HepG2 (cell line): ENCODE measurements at regions not wholly inside any gene's neighbourhood (a gene's known extent, or its start where the extent isn't known, plus 50 kb on each side); places are given as distances from the start of the nearest gene placed in this dataset.

ENCODE experiments used
- ATAC-seq: fragments of 200-7000 bp; cut with Tn5 transposase; 3 replicates; pipeline ENCODE4 v1.9.1; 2020; ENCODE audit warnings: mild to moderate bottlenecking, moderate library complexity
- BruUV-seq: library from RNA; stranded (reverse); fragments of 400-500 nt; replicated peaks from 2 replicates; lab custom pipeline; 2021; lab: Mats Ljungman, UMichigan
- CTCF ChIA-PET: fragments of 300-600 bp; formaldehyde crosslinking; extraction: SDS; loops from one replicate; lab custom pipeline; 2021; ENCODE audit warnings: low total read pairs, inconsistent platforms, low intra/inter-chr PET ratio; lab: Yijun Ruan, JAX
- POLR2A ChIA-PET: fragments of 350-600 bp; sonication (Branson Sonifier 250); formaldehyde crosslinking; loops from one replicate; lab custom pipeline; 2020; ENCODE audit warnings: antibody characterized with exemption, inconsistent platforms; lab: Yijun Ruan, JAX
- DNase-seq: peaks from one replicate; pipeline ENCODE4 v3.0.0-alpha.2; 2015; ENCODE audit warnings: low spot score
- FAIRE-seq: peaks from 3 replicates; lab custom pipeline; 2011; peaks lifted over from hg19 to GRCh38; lab: Jason Lieb, UNC
- H2AFZ ChIP-seq: one replicate; pipeline ENCODE4 v1.6.1; 2011; ENCODE audit warnings: low read length, inconsistent platforms
- H3K27ac ChIP-seq: fragments of 300-600 bp; 3 replicates; pipeline ENCODE4 v1.8.0; 2011; ENCODE audit warnings: mixed run types, mild to moderate bottlenecking, mixed read lengths, low read length, inconsistent platforms; ENCODE audit not compliant: insufficient read depth; ENCODE audit errors: extremely low read length
- H3K27me3 ChIP-seq, 2 experiments: fragments of 200-600 bp in 1 of 2; 2 replicates in 1 of 2; 3 replicates in 1 of 2; pipeline versions ENCODE4 v1.6.0 to v1.8.0; 2011; ENCODE audit warnings: low read length in 2 of 2, mild to moderate bottlenecking in 2 of 2, moderate library complexity in 2 of 2, inconsistent platforms in 1 of 2; ENCODE audit not compliant: insufficient read depth in 2 of 2, control insufficient read depth in 1 of 2
- H3K36me3 ChIP-seq, 2 experiments: fragments of 200-600 bp in 1 of 2; replicated peaks in 1 of 2; 2 replicates in 1 of 2; 3 replicates in 1 of 2; pipeline versions ENCODE4 v1.5.1 to v1.8.0; 2011; ENCODE audit warnings: low read length in 2 of 2, inconsistent platforms in 1 of 2; ENCODE audit not compliant: insufficient read depth in 2 of 2, control insufficient read depth in 1 of 2
- H3K4me1 ChIP-seq: 2 replicates; pipeline ENCODE4 v1.5.1; 2012; ENCODE audit warnings: low read length, inconsistent platforms; ENCODE audit not compliant: insufficient read depth
- H3K4me2 ChIP-seq: 2 replicates; pipeline ENCODE4 v1.6.0; 2011; ENCODE audit warnings: low read depth, low read length, inconsistent platforms
- H3K4me3 ChIP-seq, 3 experiments: fragments of 200-600 bp in 1 of 3; sonication (generic), shearing (Covaris generic) in 1 of 3; replicated peaks in 1 of 3; 2 replicates each; pipeline ENCODE4 v1.5.1; 2011 to 2016; ENCODE audit warnings: low read length in 3 of 3, inconsistent platforms in 2 of 3, low read depth in 2 of 3, mild to moderate bottlenecking in 2 of 3, control low read depth in 1 of 3, mixed read lengths in 1 of 3; ENCODE audit not compliant: insufficient read depth in 1 of 3
- H3K79me2 ChIP-seq: one replicate; pipeline ENCODE4 v1.6.1; 2011; ENCODE audit warnings: low read length, inconsistent platforms; ENCODE audit not compliant: insufficient read depth
- H3K9ac ChIP-seq: 2 replicates; pipeline ENCODE4 v1.6.0; 2011; ENCODE audit warnings: mild to moderate bottlenecking, low read depth, low read length, inconsistent platforms; ENCODE audit not compliant: insufficient read depth
- H3K9me3 ChIP-seq: 2 replicates; pipeline ENCODE4 v1.5.1; 2012; ENCODE audit warnings: mild to moderate bottlenecking, low read length
- H4K20me1 ChIP-seq: 2 replicates; pipeline ENCODE4 v1.6.0; 2011; ENCODE audit warnings: inconsistent platforms, mild to moderate bottlenecking, low read length, moderate library complexity; ENCODE audit not compliant: insufficient read depth
- GRHL1 ChIP-seq: sonication (generic); formaldehyde crosslinking; conservative IDR thresholded peaks from 2 replicates; pipeline ENCODE4 v1.8.0; 2022; ENCODE audit warnings: missing genetic modification reagents
- HOXA9 ChIP-seq: sonication (generic); formaldehyde crosslinking; IDR thresholded peaks from 2 replicates; pipeline ENCODE4 v1.8.1; 2022; ENCODE audit warnings: missing genetic modification reagents, mild to moderate bottlenecking, moderate library complexity, borderline replicate concordance
- MAFF ChIP-seq: IDR thresholded peaks from 2 replicates; pipeline ENCODE4 v1.6.1; 2011; ENCODE audit warnings: low read depth, low read length, improper control_type of control experiment
- MAZ ChIP-seq, 2 experiments: sonication (generic) in 1 of 2; formaldehyde crosslinking in 1 of 2; IDR thresholded peaks; 2 replicates each; pipeline versions ENCODE4 v1.5.0 to v1.6.1; 2012 to 2020; ENCODE audit warnings: low read depth in 2 of 2, mild to moderate bottlenecking in 2 of 2, borderline replicate concordance in 1 of 2, improper control_type of control experiment in 1 of 2, low read length in 1 of 2, missing genetic modification reagents in 1 of 2, moderate library complexity in 1 of 2
- SMARCC2 ChIP-seq: fragments of 450-650 bp; IDR thresholded peaks from 2 replicates; pipeline ENCODE4 v1.6.1; 2017; ENCODE audit warnings: antibody characterized with exemption, mild to moderate bottlenecking
- ZEB1 ChIP-seq: IDR thresholded peaks from 2 replicates; pipeline ENCODE4 v1.6.1; 2012; ENCODE audit warnings: mild to moderate bottlenecking, low read depth, inconsistent platforms; ENCODE audit not compliant: insufficient replicate concordance
- ZFYVE20 ChIP-seq: sonication (generic); formaldehyde crosslinking; IDR thresholded peaks from 2 replicates; pipeline ENCODE4 v1.8.0; 2023; ENCODE audit warnings: low read depth, mild to moderate bottlenecking, moderate library complexity, missing genetic modification reagents, borderline replicate concordance
- ZNF251 ChIP-seq: sonication (generic); formaldehyde crosslinking; IDR thresholded peaks from 2 replicates; pipeline ENCODE4 v1.9.0; 2021; ENCODE audit warnings: mild to moderate bottlenecking, missing genetic modification reagents
- ZNF83 ChIP-seq: sonication (generic); formaldehyde crosslinking; IDR thresholded peaks from 2 replicates; pipeline ENCODE4 v1.4.0; 2020; ENCODE audit warnings: missing genetic modification reagents, mild to moderate bottlenecking, borderline replicate concordance
- WGBS: methylation state at CpG from one replicate; pipeline ENCODE4 v1.1.6; 2017; ENCODE audit warnings: low lambda C conversion rate; 5-methylcytosine and 5-hydroxymethylcytosine counted together
- in situ Hi-C: cut with HindIII; loops from 2 replicates; pipeline ENCODE4 v1.10.0; 2017; ENCODE audit warnings: low pct_unique_long_range_greater_than_20kb; ENCODE audit not compliant: extremely low pct_ligation_motif_present
- intact Hi-C: fragments of 100-400 bp; cut with micrococcal nuclease; formaldehyde crosslinking; loops from one replicate; pipeline ENCODE4 v1.10.0; 2022; ENCODE audit not compliant: unreplicated experiment
- TF ChIP-seq, protein P1 (sequence below): sonication (generic); formaldehyde crosslinking; IDR thresholded peaks from 2 replicates; pipeline ENCODE4 v1.5.0; 2020; ENCODE audit warnings: mild to moderate bottlenecking, missing genetic modification reagents, borderline replicate concordance

GRCh38 chr16:62940569-62940968 lies 904.3 kb upstream of the CDH8 start:
- ChIA-PET POLR2A (no interaction called here), CTCF (no interaction called here)
- Histone ChIP-seq H3K9me3 (0 out of 2 replicates have a peak, but pooled peaks cover 11% of the 10 kb centered on the region), H3K4me3 (no peak overlapping the region), H2AFZ (no peak overlapping the region), H3K27me3 (no peaks in the 10 kb centered on the region), H4K20me1 (no peaks in the 10 kb centered on the region), H3K9ac (no peak overlapping the region), H3K4me2 (no peak overlapping the region), H3K36me3 (no peaks in the 10 kb centered on the region), H3K79me2 (no peaks in the 10 kb centered on the region), H3K4me1 (no peaks in the 10 kb centered on the region), H3K27ac (no peak overlapping the region)
- DNase-seq (no peak), ATAC-seq (no peak), FAIRE-seq (no peak)
- intact Hi-C loops, result no loop called here
- no peak for TF ChIP-seq ZNF83 (CRISPR knock-in tag)
- TF ChIP-seq MAFF, result no peak
- no peak for TF ChIP-seq ZFYVE20
- TF ChIP-seq HOXA9 (CRISPR knock-in tag), result no peak
- no peak for TF ChIP-seq MAZ (IDR thresholded peaks at IDR 0.05; ENCODE audit: borderline replicate concordance, low read depth, low read length)
- no peak for TF ChIP-seq MAZ (CRISPR knock-in tag; IDR thresholded peaks at IDR 0.05; ENCODE audit: low read depth)
- TF ChIP-seq, protein P1, sequence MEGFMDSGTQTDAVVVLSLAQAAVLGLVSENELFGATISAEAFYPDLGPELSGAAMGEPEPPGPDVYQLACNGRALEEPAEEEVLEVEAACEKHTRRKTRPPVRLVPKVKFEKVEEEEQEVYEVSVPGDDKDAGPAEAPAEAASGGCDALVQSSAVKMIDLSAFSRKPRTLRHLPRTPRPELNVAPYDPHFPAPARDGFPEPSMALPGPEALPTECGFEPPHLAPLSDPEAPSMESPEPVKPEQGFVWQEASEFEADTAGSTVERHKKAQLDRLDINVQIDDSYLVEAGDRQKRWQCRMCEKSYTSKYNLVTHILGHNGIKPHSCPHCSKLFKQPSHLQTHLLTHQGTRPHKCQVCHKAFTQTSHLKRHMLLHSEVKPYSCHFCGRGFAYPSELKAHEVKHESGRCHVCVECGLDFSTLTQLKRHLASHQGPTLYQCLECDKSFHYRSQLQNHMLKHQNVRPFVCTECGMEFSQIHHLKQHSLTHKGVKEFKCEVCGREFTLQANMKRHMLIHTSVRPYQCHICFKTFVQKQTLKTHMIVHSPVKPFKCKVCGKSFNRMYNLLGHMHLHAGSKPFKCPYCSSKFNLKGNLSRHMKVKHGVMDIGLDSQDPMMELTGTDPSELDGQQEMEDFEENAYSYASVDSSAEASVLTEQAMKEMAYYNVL (CRISPR knock-in tag), result no peak
- no peak for TF ChIP-seq SMARCC2
- TF ChIP-seq ZNF251 (CRISPR knock-in tag), result no peak
- TF ChIP-seq GRHL1, result no peak
- no peak for TF ChIP-seq ZEB1
- 5% methylated on average over 4 of the region's 4 CpGs for WGBS
- in situ Hi-C loops, result no loop called here
- BruUV-seq, result no TSS peak
